B cell (primary cell): ENCODE measurements at regions not wholly inside any gene's neighbourhood (a gene's known extent, or its start where the extent isn't known, plus 50 kb on each side); places are given as distances from the start of the nearest gene placed in this dataset.

Experiments used
- CTCF ChIP-seq: fragments of 200-600 bp; IDR thresholded peaks from one replicate; pipeline ENCODE4 v1.8.0; 2022; ENCODE audit warnings: antibody characterized with exemption, mild to moderate bottlenecking
- EZH2 ChIP-seq: IDR thresholded peaks from 2 replicates; pipeline ENCODE4 v1.6.1; 2012; ENCODE audit warnings: borderline replicate concordance, low read depth, mild to moderate bottlenecking, moderate library complexity, low read length; ENCODE audit not compliant: insufficient read depth, poor library complexity, severe bottlenecking

GRCh38 chr11:114771172-114771571 is 92.8 kb downstream of the NXPE2 start:
- TF ChIP-seq CTCF, result no peak
- no peak for TF ChIP-seq EZH2
